ENCODE measurements at regions not wholly inside any gene's neighbourhood (a gene's known extent, or its start where the extent isn't known, plus 50 kb on each side); places are given as distances from the start of the nearest gene placed in this dataset.

DNA sequence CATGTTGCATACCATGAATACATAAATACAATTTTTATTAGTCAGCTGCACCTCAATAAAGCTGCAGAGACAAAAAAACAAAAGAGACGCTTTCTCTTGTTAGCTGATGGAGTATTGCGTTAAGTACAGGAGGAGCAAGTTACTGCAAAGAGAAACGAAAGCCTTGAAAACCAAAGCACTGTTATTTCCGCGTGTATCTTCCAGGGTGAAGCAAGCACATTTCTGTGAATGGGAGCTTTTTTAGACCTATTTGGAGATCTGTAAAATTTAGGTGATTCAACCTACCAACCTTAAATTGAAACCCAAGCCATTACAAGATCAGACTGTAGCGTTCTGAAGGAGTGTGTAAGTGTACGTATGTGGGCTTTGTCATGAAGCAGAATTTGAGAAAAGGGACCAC is 390.4 kb downstream of the SOX9 start:
- no peak for DNase-seq

DNA sequence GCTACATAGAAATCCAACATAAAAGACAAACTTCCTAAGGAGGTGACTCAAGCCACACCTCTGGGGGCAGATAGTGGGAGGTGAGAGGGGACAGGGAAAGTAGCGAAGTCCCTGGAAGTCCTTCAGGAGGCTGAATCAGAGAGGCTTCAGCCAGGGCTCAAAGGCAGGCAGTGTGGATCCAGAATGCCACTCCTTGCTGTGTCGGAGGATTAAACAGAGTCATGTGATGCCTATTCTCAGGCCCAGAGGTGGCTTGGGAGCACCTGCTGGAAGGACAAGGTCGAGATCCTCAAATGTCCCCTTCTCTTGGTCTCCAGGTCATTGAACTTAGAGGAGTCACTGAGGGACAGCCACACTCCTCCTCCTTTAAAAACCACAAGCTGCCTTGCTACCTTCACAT is 391.1 kb downstream of the SOX9 start:
- no peak for DNase-seq

DNA sequence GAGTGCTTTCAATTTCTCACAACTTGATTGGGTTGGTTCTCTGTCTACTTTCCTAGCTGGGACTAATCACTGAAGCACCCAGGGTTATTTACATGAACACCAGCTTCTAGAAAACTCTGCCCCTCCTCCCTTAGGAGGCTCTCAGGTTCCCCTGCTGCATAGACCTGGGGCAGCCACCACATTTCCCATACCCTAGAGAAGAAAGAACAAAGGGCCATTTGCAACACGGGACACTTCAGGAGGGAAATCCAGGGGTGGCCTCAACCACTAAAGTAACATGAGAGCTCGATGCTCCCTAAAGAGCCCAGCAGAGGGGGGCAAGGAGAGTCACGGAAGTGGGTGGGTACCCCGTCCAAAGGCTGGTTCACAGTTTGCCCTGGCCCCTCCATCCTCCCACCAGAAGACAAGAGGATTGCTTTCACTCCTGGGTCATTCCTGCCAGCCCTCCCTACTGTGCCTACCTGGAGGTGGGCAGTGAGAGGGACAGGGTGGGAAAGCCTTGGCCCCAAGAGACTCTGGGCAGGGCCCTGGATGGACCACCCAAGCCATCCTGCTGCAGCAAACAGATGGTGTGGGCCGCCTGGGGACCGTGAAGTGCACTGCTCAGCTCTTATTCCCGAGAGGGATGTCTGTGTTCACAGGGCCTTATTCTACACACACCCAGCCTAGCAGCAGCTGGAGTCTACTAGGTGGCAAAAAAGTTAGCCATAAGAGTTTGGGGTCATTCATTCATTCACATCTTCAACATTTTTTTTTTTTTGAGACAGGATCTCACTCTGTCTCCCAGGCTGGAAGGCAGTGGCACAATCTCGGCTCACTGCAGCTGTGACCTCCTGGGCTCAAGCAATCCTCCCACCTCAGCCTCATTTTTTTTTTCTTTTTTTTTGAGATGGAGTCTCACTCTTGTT is 392.1 kb downstream of the SOX9 start:
- no peak for DNase-seq

DNA sequence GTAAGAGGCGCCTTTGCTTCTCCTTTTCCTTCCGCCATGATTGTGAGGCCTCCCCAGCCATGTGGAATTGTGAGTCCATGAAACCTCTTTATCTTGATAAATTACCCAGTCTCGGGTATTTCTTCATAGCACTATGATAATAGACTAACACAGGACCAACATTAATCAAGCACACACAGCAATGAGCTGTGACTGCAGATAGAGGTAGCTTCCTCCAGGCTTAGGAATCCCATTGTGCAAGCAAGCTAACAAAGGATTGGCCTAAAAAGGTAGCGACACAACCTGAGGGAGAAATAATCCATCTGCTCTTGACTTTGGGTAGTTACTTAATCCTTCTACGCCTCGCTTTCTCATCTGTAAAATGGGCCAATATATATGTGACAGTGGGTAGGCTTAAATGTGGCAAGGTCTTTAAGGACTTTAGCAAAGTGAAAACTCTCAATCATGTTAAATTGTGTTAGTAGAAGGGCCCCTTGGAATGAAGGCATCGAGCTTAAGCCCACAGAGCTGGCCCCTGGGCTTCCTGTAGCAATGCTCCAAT is 393.6 kb downstream of the SOX9 start:
- DNase-seq: no peak

DNA sequence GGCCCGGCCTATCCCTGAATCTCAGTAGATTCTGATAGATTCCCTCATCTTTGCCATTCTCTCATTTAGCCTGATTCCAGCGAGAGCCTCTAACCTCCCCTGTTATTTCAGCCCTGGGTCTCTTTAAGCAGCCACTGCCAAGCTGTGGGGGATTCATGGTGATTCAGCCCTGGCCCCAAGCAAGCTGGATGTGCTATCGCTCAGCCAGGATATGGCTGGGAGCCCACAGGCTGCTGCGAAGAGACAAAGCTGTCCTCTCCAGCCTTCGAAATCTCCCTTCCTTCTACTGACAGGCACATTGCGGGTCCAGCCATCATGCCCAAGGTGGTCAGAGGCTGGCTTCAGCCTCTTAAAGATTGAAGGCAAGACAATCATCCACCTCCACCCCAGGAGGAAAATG is 394.1 kb downstream of the SOX9 start:
- DNase-seq: peak; percentile 68

DNA sequence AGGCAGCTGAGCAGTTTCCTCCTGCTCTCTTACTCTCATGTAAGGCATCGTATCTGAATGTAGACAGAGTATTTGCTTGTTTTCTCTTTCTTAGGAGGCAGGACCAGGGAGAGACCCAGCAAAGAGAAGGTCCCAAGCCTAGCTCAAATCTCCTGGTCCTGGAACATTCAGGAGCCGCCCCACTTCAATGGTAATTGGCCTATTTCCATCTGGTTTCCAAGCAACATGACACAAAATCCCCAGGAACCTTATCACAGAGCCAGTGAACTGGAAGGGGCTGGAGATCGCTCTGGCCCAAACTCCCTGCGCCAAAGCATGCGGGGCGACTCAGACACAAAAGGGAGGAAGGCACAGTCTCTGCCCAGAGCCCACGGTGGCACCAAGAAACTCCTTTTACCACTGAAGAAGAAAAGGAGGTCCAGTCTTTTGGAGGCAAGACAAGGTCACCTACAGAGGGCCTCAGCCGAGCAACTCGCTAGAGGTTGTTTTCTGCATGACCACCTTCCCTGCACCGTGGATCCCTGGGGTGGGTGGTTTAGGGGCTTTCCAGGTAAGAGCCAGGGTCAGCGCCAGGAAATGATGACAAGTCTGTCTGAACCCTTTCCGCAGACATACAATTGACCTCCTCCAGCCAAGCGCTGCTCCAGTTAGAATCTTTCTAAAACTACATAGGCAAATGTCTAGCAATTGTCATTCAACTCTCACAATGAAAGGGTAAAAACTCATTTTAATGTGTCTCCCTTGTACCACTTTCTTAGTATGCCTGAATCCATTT is 394.7 kb downstream of the SOX9 start:
- DNase-seq: peak; percentile 32

DNA sequence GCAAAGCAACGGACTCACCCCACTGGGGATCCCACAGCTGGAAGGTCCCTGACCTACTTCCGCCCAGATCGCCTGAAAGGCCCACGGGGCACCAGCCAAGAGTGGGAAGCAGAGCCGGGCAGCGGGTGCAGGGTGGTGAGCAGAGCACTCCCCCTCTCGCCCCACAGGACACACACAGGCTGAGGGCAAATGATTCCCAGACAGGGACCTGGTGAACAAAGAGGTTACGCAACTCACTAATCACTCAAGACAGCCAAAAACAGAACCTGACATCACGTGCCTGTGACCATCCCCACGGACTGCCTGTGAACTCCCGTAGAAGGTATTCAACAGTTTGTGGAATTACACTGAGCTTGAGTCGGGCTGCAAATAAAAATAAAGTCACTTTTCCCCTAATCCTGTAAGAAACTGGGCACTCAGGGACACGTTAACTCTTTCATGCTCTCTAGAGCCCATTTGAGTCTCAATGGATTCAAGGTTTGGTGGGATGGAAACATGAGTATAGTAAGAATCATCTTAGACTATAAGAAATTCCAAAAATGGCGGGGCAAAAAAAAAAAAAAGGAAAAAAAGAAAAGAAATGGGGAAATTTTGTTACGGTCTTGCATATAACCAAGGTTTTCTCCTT is 396.1 kb downstream of the SOX9 start:
- DNase-seq: peak; percentile 22

DNA sequence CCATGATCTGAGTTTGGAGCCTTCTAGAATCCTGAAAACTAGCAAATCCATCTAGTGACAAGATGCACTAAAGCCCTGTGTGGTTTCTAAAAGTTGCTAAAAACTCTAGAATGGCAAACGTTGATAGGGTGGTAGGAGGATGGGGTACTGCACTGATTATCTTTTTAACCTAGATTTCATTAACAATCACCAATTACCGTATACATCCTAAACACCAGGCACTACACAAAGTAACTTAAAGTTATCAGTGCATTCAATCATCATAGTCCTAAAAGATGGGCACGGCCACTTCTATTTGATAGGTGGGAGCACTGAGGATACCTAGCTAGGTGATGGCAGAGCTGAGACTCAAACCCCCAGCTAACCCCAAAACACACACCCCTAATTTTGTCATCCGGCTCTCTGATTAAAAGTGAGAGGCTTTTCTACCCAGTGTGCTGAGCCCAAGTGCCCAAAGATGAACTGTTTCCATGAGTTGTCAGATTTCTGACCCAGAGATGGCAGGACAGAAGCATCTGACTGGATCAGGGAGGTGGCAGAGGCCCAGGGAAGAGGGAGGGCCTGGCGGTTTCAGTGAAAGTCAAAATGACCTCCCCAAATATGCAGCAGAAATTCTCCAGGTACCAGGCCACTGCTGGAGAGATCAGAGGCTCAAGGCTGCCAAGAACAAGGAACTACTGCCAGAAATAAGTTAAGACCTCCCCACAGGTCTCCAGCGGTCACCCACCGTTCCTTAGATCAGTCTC is 396.8 kb downstream of the SOX9 start:
- DNase-seq: no peak

DNA sequence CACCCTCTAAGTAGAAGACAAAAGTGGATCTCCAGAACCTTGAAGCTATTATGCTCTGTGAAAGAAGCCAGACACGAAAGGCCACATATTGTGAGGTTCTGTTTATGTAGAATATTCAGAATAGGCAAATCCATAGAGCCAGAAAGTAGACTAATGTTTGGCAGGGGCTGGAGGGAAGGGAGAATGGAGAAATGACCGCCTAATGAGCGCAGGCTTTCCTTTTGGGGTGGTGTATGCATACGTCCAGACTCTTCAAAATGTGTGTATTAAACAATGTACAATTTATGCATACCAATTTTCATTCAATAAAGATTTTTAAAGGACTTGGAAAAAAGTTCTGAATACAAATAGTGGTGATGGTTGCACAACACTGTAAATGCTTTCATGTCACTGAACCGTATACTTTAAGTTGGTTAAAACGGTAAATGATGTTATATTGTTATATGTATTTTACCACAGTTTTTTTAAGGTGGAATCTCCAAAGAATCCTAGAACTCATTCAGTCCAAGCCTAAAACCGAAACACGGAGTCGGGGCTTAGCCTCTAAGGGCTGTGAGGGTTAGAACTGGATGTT is 397.4 kb downstream of the SOX9 start:
- DNase-seq: no peak

DNA sequence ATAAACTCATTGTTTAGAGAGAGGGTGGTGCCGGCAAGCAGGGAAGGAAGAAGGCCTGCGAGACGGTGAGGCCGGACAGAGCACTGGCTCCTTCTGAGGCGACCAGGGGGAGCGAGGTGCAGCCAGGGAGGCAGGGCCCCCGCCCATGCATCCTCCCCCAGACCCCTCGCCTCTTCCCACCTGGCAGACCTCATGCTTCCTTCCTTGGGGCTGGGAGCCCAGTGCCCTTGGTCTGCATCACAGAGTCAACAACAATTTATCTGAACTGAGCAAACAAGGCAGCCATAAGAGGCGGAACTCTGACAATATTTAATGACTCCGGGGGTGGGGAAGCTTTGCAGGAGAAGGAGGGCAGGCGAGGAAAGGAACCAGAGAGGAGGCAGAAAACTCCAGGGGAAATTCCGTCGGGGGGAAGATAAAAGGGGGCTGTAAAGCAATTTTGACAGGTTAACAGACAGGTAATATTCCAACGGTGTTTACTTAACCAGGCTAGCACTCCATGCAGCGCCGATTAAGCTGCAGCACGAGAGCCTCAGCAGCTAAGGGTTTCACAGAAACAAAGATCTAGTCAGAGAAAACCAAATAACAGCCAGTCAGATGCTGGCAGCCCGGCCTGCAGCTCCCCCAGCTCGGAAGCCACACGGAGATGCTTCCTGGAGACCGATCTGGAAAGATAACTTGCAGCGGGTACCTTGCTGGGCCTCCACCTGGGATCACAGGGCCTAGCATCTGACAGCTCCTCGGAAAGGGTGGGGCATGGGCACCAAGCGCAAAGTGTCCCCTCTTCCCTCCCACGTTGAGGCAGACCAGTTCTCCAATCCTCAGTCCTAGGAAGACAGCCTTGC is 398.2 kb downstream of the SOX9 start:
- no peak for DNase-seq

DNA sequence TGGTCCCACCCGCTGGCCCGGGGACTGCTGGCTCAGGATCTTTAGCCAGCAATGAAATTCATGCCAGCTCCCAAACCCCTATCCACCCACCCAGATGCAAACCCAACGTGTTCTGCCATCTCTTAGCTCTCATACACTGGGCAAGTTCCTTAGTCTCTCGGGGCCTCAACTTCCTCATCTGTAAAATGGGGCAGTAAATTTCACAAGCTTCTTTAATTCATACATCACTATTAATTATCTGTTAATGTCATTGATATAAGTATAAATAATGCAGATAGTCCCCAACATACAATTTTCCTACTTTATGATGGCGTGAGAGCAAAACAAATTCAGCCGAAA is 398.7 kb downstream of the SOX9 start:
- no peak for DNase-seq

DNA sequence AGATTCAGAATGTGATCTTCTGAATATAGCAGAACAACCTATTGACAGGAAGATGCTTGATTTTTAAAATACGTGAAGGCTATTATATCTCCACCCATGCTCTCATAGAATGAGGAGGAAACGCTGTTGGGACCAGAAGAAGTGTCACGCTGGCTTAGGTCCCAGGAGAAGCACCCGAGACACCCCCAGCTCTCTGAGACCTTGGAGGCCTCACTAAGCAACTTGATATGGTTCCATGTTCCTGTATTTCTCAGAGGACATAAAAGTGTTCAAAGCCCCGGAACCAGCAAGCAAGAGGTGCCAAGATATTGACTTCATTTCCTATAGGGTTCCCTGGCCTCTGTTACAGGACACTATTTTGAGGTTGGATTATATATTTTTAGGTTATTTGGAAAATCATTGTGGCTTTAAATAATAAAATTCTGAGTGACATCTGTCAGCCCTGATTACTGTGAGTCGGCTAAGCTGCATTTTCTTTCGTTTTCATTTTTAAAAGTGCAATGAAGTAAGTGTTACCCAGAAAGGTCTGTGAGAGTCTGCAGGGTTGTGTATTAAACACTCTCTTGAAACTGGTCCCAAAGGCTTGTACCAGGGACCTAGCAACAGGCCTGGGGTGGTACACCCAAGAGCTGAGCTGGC is 400.0 kb downstream of the SOX9 start:
- DNase-seq: no peak

DNA sequence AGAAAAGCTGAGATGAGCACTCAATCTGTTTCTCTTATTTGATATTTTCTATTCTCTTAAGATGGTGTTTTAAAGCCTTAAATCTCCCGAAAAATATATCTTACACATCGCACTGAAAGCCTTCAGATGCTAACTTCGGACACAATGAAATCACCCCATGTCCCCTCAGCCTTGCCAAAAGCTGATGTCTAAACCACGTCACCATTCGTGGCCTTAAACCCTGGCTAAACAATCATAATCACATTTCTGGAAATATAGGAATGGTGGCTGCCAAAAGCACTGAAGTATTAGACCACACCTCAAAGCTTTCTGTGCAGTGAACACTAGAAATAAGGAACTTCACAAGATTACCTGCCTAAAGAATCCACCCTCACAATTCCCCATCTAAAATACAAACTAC is 402.7 kb downstream of the SOX9 start:
- DNase-seq: no peak

DNA sequence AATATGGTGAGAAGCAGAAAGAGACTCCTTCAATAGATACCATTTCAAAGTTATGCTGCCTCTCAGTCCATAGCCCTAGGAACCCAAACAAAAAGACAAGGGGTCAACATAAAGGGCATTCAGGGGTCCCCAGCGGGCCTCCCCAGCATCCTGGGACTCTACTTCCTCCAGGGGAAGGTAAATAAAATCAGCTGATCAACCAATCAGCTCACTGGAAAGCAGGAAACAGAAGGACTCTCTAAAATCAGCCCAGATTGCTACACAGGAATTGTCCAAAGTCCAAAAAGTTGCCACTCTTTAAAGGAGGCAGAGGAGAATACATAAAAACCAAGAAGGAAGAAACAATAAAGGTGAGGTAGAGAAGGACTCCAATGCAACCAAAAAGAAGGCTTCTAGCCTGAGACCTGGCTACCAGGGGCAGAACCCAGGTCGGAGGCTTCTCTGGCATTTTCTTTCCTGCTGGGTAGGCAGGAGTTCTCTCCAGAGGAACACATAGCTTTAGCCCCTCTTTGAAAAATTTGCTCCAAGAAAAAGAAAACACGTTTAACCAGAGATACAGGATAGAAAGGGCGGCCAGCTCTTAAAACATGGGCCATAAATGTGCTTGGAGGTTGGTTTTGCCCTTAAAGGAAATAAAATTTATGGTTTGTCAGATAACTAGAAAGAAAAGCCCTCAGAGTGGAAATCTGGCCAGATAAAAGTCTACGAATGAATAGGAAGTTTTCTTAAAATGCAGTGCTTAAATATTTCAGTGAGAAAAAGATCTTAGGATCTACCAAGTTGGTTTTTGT is 404.6 kb downstream of the SOX9 start:
- DNase-seq: no peak

DNA sequence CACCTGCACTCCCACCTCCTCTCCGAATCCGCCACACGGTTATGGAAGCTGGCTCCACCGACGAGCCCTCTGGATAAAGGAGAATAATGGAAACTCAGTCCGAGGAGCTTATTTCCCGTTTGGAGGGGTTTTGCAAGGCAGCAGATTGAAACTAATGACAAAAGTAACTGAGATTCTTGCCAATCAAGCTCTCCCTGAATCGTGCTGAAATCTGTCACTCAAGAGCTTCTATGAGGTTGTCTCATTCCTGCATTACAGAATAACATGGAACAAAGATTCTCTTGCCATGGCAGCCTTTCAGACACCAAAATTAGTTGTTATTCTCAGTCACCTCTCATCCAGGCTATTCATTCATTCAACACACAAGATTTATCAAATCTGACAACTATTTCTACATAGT is 405.9 kb downstream of the SOX9 start:
- DNase-seq: no peak

DNA sequence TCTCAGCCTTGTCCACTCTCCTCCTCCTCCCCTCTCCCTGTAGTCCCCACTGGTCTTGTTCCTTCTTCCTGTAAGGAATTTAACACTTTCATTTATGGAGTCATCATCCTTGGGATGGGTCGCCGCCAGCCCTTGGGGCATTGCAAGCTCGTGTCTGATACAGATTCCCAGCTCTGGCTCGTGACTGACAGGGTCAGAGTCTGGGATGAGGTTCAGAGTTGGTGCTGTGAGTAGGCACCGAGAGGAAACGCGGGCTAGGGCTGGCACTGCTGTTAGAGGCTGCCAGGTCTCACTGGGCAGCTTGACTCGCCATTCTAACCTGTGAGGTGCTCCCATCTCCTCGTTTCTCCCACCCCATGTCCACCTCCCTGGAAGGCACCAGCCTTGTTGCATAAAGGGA is 407.0 kb downstream of the SOX9 start:
- no peak for DNase-seq

DNA sequence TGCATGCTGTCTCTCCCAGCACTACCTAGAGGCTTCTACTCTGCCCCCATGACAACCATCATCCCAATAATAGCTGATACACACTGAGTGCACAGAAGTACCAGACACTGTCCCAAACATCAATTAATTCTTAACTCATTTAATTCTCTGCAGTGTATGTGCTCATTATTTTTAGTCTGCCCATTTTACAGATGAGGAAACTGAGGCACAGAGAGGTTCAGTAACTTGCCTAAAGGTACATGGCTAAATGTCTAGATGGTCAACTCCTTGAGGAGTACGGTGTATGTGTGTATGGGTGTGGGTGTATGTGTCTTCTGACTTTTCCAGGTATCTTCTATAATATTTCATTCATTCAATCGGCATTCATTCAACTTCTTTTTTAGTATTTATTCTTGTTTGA is 407.9 kb downstream of the SOX9 start:
- DNase-seq: no peak

DNA sequence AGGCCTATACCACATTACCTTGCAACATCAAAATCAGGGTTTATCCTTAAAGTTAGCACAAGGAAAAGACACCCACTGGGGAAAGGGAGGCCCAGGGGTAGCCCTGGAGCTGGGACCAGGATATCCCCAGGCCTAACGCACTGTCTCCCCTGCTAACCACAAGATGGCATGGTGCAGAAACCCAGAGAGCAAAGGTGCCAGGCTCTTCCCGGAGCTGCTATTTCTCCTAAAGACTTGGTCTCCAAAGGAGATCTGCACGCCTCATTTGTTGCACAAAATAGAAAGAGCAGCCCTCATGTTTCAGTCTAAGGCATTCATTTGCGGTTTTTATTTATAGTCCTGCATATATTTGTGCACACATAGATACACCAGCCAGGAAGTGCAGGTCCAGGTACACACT is 408.6 kb downstream of the SOX9 start:
- no peak for DNase-seq

DNA sequence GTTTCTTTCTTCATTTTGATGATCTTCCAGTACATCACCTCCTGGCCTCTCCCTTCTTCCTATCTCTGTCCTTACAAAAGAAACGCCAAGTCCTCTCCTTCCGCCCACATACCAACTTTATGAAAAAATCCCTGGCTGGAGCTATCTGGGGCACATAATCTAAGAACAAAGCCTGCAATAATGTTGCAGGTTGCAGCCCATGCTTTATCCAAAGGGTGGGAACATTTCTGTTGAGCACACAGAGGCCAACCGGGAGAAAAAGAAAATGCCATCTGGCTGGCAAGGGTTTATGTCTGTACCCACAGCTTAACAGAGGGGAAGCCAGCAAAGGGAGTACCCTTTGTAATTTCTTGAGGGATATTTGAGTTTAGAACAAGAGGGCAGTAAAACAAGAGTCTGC is 409.6 kb downstream of the SOX9 start:
- DNase-seq: no peak

DNA sequence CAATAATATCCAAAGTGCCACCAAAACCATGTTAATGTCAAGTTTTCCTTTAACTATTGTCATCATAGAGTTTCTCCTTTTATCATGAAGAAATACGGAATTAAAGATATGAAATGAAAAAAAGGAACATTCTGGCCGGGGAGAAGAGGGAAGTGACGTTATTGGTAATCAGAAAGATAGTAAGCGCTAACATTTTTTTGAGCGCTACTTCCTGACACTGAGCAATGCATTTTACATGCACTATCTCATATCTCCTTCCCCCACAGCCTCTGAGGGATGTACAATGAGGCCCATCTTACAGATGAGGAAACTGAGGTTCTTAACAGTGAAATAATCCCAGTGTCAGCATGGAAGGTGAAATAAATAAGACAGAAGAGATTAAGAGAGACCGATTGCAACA is 410.9 kb downstream of the SOX9 start:
- DNase-seq: no peak

Data from fibroblast of skin of right quadriceps (primary cell).